GM12878 (cell line): ENCODE measurements at regions not wholly inside any gene's neighbourhood (a gene's known extent, or its start where the extent isn't known, plus 50 kb on each side); places are given as distances from the start of the nearest gene placed in this dataset.

ENCODE experiments used
- ATAC-seq: fragments of 200-7000 bp; cut with Tn5 transposase; 3 replicates; pipeline ENCODE4 v1.9.1; 2020; ENCODE audit warnings: mild to moderate bottlenecking, moderate library complexity
- BruUV-seq: library from RNA; stranded (reverse); fragments of 400-500 nt; replicated peaks from 2 replicates; lab custom pipeline; 2021; lab: Mats Ljungman, UMichigan
- CTCF ChIA-PET: fragments of 300-600 bp; sonication (Branson Sonifier 250); formaldehyde crosslinking; extraction: SDS; loops from one replicate; lab custom pipeline; 2021; ENCODE audit warnings: inconsistent platforms; lab: Yijun Ruan, JAX
- POLR2A ChIA-PET: fragments of 350-600 bp; formaldehyde crosslinking; extraction: SDS; loops from one replicate; lab custom pipeline; 2021; ENCODE audit warnings: inconsistent platforms; lab: Charles Lee
- RAD21 ChIA-PET: fragments of 300-600 bp; sonication (Branson Sonifier 250); formaldehyde crosslinking; loops from one replicate; lab custom pipeline; 2023; ENCODE audit warnings: antibody characterized with exemption; ENCODE audit not compliant: unreplicated experiment; lab: Charles Lee
- SMC1A ChIA-PET: fragments of 300-600 bp; sonication (Branson Sonifier 250); formaldehyde crosslinking; loops from one replicate; lab custom pipeline; 2023; ENCODE audit not compliant: unreplicated experiment, uncharacterized antibody; lab: Charles Lee
- DNase-seq: peaks from one replicate; pipeline ENCODE4 v3.0.0-alpha.2; 2011; ENCODE audit warnings: low read depth, low spot score
- FAIRE-seq: peaks from 3 replicates; lab custom pipeline; 2011; peaks lifted over from hg19 to GRCh38; lab: Jason Lieb, UNC
- H2AFZ ChIP-seq: 2 replicates; pipeline ENCODE4 v1.6.0; 2011; ENCODE audit warnings: low read depth, low read length, control low read depth; ENCODE audit not compliant: control insufficient read depth
- H3K27ac ChIP-seq: 2 replicates; pipeline ENCODE4 v1.5.1; 2011; ENCODE audit warnings: control low read depth; ENCODE audit not compliant: control insufficient read depth, insufficient read depth
- H3K27me3 ChIP-seq, 2 experiments: replicated peaks in 1 of 2; 2 replicates each; pipeline versions ENCODE4 v1.6.0 to v1.6.1; 2011; ENCODE audit warnings: low read length in 1 of 2; ENCODE audit not compliant: control insufficient read depth in 2 of 2, insufficient read depth in 2 of 2
- H3K36me3 ChIP-seq, 2 experiments: 2 replicates each; pipeline ENCODE4 v1.5.1; 2011; ENCODE audit warnings: low read length in 1 of 2; ENCODE audit not compliant: control insufficient read depth in 2 of 2, insufficient read depth in 2 of 2
- H3K4me1 ChIP-seq: 2 replicates; pipeline ENCODE4 v1.6.1; 2011; ENCODE audit warnings: mild to moderate bottlenecking, low read length, moderate library complexity, mixed read lengths; ENCODE audit not compliant: control insufficient read depth, insufficient read depth
- H3K4me2 ChIP-seq: 2 replicates; pipeline ENCODE4 v1.6.0; 2011; ENCODE audit warnings: control low read depth; ENCODE audit not compliant: control insufficient read depth, insufficient read depth
- H3K4me3 ChIP-seq: fragments of 200-600 bp; sonication (generic); 2 replicates; pipeline ENCODE4 v1.5.1; 2016
- H3K79me2 ChIP-seq: 2 replicates; pipeline ENCODE4 v1.6.0; 2011; ENCODE audit warnings: low read length; ENCODE audit not compliant: control insufficient read depth, insufficient read depth
- H3K9ac ChIP-seq: 2 replicates; pipeline ENCODE4 v1.8.0; 2011; ENCODE audit warnings: low read length, control low read depth, mixed read lengths; ENCODE audit not compliant: control insufficient read depth, insufficient read depth
- H3K9me3 ChIP-seq: replicated peaks from 3 replicates; pipeline ENCODE4 v1.5.1; 2011; ENCODE audit warnings: mild to moderate bottlenecking, low read length; ENCODE audit not compliant: control insufficient read depth, insufficient read depth
- H4K20me1 ChIP-seq: 2 replicates; pipeline ENCODE4 v1.6.0; 2011; ENCODE audit not compliant: control insufficient read depth, insufficient read depth
- BCL3 ChIP-seq: IDR thresholded peaks from 2 replicates; pipeline ENCODE4 v1.6.1; 2011; ENCODE audit warnings: borderline replicate concordance, low read depth, mild to moderate bottlenecking, moderate library complexity, low read length; ENCODE audit not compliant: insufficient read depth, poor library complexity, severe bottlenecking
- BRCA1 ChIP-seq: IDR thresholded peaks from 2 replicates; pipeline ENCODE4 v1.6.1; 2011; ENCODE audit warnings: low read depth, low read length, improper control_type of control experiment
- CBX3 ChIP-seq: fragments of 200-600 bp; sonication (generic); IDR thresholded peaks from 2 replicates; pipeline ENCODE4 v1.6.1; 2016; ENCODE audit warnings: low read depth, borderline replicate concordance
- CREB1 ChIP-seq: IDR thresholded peaks from 2 replicates; pipeline ENCODE4 v1.6.1; 2012; ENCODE audit warnings: low read depth, mild to moderate bottlenecking, inconsistent platforms
- HCFC1 ChIP-seq: fragments of 150-350 bp; IDR thresholded peaks from 2 replicates; pipeline ENCODE4 v1.6.1; 2014; ENCODE audit warnings: low read length
- IRF3 ChIP-seq: fragments of 450-650 bp; IDR thresholded peaks from 2 replicates; pipeline ENCODE4 v1.6.1; 2014; ENCODE audit warnings: mild to moderate bottlenecking
- MTA3 ChIP-seq: IDR thresholded peaks from 2 replicates; pipeline ENCODE4 v1.6.1; 2012; ENCODE audit warnings: low read length, inconsistent platforms, borderline replicate concordance
- NFIC ChIP-seq: IDR thresholded peaks from 2 replicates; pipeline ENCODE4 v1.6.1; 2012; ENCODE audit warnings: low read depth, mild to moderate bottlenecking, inconsistent platforms, low read length, moderate library complexity
- NFXL1 ChIP-seq: fragments of 450-650 bp; IDR thresholded peaks from 2 replicates; pipeline ENCODE4 v1.6.1; 2017; ENCODE audit warnings: antibody characterized with exemption, mild to moderate bottlenecking, borderline replicate concordance
- RB1 ChIP-seq: fragments of 450-650 bp; formaldehyde crosslinking; IDR thresholded peaks from 2 replicates; pipeline ENCODE4 v1.6.1; 2017; ENCODE audit warnings: mild to moderate bottlenecking, borderline replicate concordance
- RFX5 ChIP-seq: IDR thresholded peaks from 2 replicates; pipeline ENCODE4 v1.6.1; 2011; ENCODE audit warnings: low read depth, low read length, improper control_type of control experiment
- SRF ChIP-seq, 2 experiments: IDR thresholded peaks; 2 replicates each; pipeline ENCODE4 v1.6.1; 2011; ENCODE audit warnings: low read depth in 2 of 2, low read length in 2 of 2, mild to moderate bottlenecking in 1 of 2, moderate library complexity in 1 of 2
- SUPT20H ChIP-seq: IDR thresholded peaks from 2 replicates; pipeline ENCODE4 v1.6.1; 2011; ENCODE audit warnings: low read depth, mild to moderate bottlenecking, low read length, moderate library complexity, borderline replicate concordance; ENCODE audit not compliant: control insufficient read depth
- TBL1XR1 ChIP-seq: IDR thresholded peaks from 2 replicates; pipeline ENCODE4 v1.6.1; 2012; ENCODE audit warnings: low read depth, low read length, improper control_type of control experiment
- ZSCAN29 ChIP-seq: fragments of 450-650 bp; IDR thresholded peaks from 2 replicates; pipeline ENCODE4 v1.6.1; 2017; ENCODE audit warnings: mild to moderate bottlenecking, moderate library complexity
- WGBS: methylation state at CpG from one replicate; pipeline ENCODE4 v1.1.6; 2016; ENCODE audit warnings: low lambda C conversion rate; ENCODE audit not compliant: insufficient replicate concordance, insufficient coverage; ENCODE audit errors: missing lambda C conversion rate; 5-methylcytosine and 5-hydroxymethylcytosine counted together
- in situ Hi-C: fragments of 300-500 bp; cut with MboI; formaldehyde crosslinking; loops from 9 replicates; pipeline ENCODE4 v1.14.3; 2018; ENCODE audit warnings: mixed read lengths
- intact Hi-C: fragments of 100-400 bp; cut with micrococcal nuclease; formaldehyde crosslinking; loops from one replicate; pipeline ENCODE4 v1.14.2; 2022; ENCODE audit not compliant: unreplicated experiment
- TF ChIP-seq, protein P1 (sequence below): fragments of 450-650 bp; IDR thresholded peaks from 2 replicates; pipeline ENCODE4 v1.6.1; 2017; ENCODE audit warnings: antibody characterized with exemption, mild to moderate bottlenecking, moderate library complexity

DNA sequence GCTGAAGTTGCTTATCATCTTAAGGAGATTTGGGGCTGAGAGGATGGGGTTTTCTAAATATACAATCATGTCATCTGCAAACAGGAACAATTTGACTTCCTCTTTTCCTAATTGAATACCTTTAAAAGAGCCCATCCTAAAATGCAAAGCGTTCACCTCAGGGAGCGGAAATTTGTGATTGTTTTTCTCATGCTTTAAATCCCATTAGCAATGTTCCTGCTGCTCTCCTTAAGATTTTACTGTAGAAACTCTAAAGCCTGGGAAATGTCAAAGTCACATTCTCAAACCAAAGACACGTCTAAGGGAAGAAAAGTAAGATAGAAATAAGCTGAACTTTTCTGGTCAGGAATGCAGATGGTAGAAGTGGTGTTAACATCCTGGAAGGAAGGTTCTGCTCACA is 285.8 kb upstream of the MAP2 start (continued):
- TF ChIP-seq IRF3 (no peak), SRF (IDR thresholded peaks at IDR 0.05; ENCODE audit: low read depth in 2 of 2, low read length in 2 of 2) (no peak), NFIC (no peak), HCFC1 (no peak), BRCA1 (no peak), TBL1XR1 (no peak), ZSCAN29 (no peak)

- no TSS peak for BruUV-seq
- in situ Hi-C loops = no loop called here
- Histone ChIP-seq H3K79me2 (no peaks in the 10 kb centered on the region), H3K4me3 (no peak overlapping the region), H2AFZ (no peak overlapping the region), H3K27me3 (no peaks in the 10 kb centered on the region), H3K4me1 (no peaks in the 10 kb centered on the region), H3K36me3 (no peaks in the 10 kb centered on the region), H4K20me1 (no peaks in the 10 kb centered on the region), H3K4me2 (no peak overlapping the region), H3K9me3 (no peaks in the 10 kb centered on the region), H3K27ac (no peak overlapping the region), H3K9ac (no peak overlapping the region)
- ChIA-PET SMC1A (no interaction called here), RAD21 (no interaction called here), POLR2A (no interaction called here), CTCF (no interaction called here)
- ATAC-seq (no peak), DNase-seq (no peak), FAIRE-seq (no peak)
- intact Hi-C loops = no loop called here
- 0% methylated on average over 3 of the region's 3 CpGs for WGBS
- no peak for TF ChIP-seq CBX3
- no peak for TF ChIP-seq RB1
- no peak for TF ChIP-seq MTA3
- TF ChIP-seq CREB1 = no peak
- TF ChIP-seq SUPT20H = no peak
- no peak for TF ChIP-seq RFX5
- TF ChIP-seq BCL3 = no peak
- TF ChIP-seq, protein P1, sequence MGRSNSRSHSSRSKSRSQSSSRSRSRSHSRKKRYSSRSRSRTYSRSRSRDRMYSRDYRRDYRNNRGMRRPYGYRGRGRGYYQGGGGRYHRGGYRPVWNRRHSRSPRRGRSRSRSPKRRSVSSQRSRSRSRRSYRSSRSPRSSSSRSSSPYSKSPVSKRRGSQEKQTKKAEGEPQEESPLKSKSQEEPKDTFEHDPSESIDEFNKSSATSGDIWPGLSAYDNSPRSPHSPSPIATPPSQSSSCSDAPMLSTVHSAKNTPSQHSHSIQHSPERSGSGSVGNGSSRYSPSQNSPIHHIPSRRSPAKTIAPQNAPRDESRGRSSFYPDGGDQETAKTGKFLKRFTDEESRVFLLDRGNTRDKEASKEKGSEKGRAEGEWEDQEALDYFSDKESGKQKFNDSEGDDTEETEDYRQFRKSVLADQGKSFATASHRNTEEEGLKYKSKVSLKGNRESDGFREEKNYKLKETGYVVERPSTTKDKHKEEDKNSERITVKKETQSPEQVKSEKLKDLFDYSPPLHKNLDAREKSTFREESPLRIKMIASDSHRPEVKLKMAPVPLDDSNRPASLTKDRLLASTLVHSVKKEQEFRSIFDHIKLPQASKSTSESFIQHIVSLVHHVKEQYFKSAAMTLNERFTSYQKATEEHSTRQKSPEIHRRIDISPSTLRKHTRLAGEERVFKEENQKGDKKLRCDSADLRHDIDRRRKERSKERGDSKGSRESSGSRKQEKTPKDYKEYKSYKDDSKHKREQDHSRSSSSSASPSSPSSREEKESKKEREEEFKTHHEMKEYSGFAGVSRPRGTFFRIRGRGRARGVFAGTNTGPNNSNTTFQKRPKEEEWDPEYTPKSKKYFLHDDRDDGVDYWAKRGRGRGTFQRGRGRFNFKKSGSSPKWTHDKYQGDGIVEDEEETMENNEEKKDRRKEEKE = no peak
- TF ChIP-seq NFXL1 = no peak
Observed at GRCh38 chr2:209141142-209141541, 282.7 kb upstream of the MAP2 start.
